ENCODE measurements at regions not wholly inside any gene's neighbourhood (a gene's known extent, or its start where the extent isn't known, plus 50 kb on each side); places are given as distances from the start of the nearest gene placed in this dataset.

DNA sequence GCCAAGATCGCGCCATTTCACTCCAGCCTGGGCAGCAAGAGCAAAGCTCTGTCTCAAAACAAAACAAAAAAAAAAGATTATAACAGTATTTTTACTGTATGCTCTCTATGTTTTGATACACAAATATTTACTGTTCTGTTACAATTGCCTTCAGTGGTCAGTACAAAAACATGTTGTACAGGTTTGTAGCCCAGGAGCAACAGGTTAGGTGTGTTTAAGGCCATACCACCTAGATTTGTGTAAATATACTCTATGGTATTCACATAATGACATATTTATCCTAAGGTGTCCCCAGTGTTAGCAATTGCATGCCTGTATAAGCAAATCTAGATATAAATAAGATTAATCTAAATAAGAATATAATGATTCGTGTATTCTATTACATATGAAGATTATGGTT, 625.0 kb downstream of the TMEM182 start:
- TF ChIP-seq, protein P1, sequence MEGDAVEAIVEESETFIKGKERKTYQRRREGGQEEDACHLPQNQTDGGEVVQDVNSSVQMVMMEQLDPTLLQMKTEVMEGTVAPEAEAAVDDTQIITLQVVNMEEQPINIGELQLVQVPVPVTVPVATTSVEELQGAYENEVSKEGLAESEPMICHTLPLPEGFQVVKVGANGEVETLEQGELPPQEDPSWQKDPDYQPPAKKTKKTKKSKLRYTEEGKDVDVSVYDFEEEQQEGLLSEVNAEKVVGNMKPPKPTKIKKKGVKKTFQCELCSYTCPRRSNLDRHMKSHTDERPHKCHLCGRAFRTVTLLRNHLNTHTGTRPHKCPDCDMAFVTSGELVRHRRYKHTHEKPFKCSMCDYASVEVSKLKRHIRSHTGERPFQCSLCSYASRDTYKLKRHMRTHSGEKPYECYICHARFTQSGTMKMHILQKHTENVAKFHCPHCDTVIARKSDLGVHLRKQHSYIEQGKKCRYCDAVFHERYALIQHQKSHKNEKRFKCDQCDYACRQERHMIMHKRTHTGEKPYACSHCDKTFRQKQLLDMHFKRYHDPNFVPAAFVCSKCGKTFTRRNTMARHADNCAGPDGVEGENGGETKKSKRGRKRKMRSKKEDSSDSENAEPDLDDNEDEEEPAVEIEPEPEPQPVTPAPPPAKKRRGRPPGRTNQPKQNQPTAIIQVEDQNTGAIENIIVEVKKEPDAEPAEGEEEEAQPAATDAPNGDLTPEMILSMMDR (IDR thresholded peaks at IDR 0.05; ENCODE audit: unreplicated experiment) = no peak
- H3K9me3 Mint-ChIP-seq (ENCODE audit: unreplicated experiment) = no peaks in the 10 kb centered on the region
- DNase-seq (ENCODE audit: unreplicated experiment) = no peak
- no peaks in the 10 kb centered on the region for H3K27me3 Mint-ChIP-seq (ENCODE audit: insufficient read depth, unreplicated experiment)
- H3K4me1 Mint-ChIP-seq (ENCODE audit: insufficient read depth, unreplicated experiment) = no peaks in the 10 kb centered on the region
- H3K36me3 Mint-ChIP-seq (ENCODE audit: insufficient read depth, unreplicated experiment) = no peaks in the 10 kb centered on the region
- ChIA-PET POLR2A (no interaction called here), CTCF (no interaction called here)
- no TSS peak for BruUV-seq (replicated peaks)
- no peak overlapping the region for H3K27ac Mint-ChIP-seq (ENCODE audit: low read depth, unreplicated experiment)
- no peak overlapping the region for H3K4me3 Mint-ChIP-seq (ENCODE audit: unreplicated experiment)
- intact Hi-C loops (cut with micrococcal nuclease) = no loop called here

- intact Hi-C loops (cut with micrococcal nuclease) = no loop called here
- Mint-ChIP-seq H3K27ac (ENCODE audit: low read depth, unreplicated experiment) (no peak overlapping the region), H3K27me3 (ENCODE audit: insufficient read depth, unreplicated experiment) (no peaks in the 10 kb centered on the region), H3K36me3 (ENCODE audit: insufficient read depth, unreplicated experiment) (no peaks in the 10 kb centered on the region), H3K9me3 (ENCODE audit: unreplicated experiment) (no peaks in the 10 kb centered on the region), H3K4me1 (ENCODE audit: insufficient read depth, unreplicated experiment) (no peaks in the 10 kb centered on the region), H3K4me3 (ENCODE audit: unreplicated experiment) (no peak overlapping the region)
- ChIA-PET POLR2A (interaction anchor here (0.7 kb wide), 1 partner anchor 491 kb away, joined by 3 read pairs; no protein-coding TSS in a partner anchor), CTCF (no interaction called here)
- TF ChIP-seq, protein P1 (IDR thresholded peaks at IDR 0.05; ENCODE audit: unreplicated experiment) = no peak
- DNase-seq (ENCODE audit: unreplicated experiment) = no peak
- BruUV-seq (replicated peaks) = no TSS peak
Observed at GRCh38 chr2:103387888-103388287, 626.1 kb downstream of the TMEM182 start.

- Mint-ChIP-seq H3K36me3 (ENCODE audit: insufficient read depth, unreplicated experiment) (peaks cover 6% of the 10 kb centered on the region), H3K27me3 (ENCODE audit: insufficient read depth, unreplicated experiment) (peaks cover 13% of the 10 kb centered on the region), H3K9me3 (ENCODE audit: unreplicated experiment) (no peaks in the 10 kb centered on the region), H3K4me1 (ENCODE audit: insufficient read depth, unreplicated experiment) (no peaks in the 10 kb centered on the region), H3K27ac (ENCODE audit: low read depth, unreplicated experiment) (no peak overlapping the region), H3K4me3 (ENCODE audit: unreplicated experiment) (no peak overlapping the region)
- no peak for DNase-seq (ENCODE audit: unreplicated experiment)
- no TSS peak for BruUV-seq (replicated peaks)
- TF ChIP-seq, protein P1 (IDR thresholded peaks at IDR 0.05; ENCODE audit: unreplicated experiment) = no peak
- ChIA-PET CTCF (no interaction called here), POLR2A (no interaction called here)
- intact Hi-C loops (cut with micrococcal nuclease) = no loop called here
Observed at GRCh38 chr2:103396152-103396551, 634.3 kb downstream of the TMEM182 start.

DNA sequence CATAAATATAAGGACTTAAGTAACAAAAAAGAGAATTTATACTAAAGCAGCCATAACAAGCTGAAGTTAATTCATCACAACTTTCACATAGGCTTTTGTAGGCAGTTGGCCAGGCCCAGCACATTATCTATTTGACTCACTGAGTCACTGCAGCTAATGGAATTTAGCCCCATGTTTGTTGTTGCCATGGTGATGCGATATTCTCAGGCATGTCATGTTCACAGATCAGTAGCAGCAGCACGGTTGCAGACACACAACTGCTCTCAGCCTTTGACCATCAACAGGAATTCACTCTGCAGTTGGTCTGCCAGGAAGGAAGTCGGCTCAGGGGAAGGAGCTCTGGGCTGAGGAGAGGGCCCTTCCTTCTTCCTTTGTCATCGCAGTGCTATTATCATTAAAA, 639.8 kb downstream of the TMEM182 start:
- POLR2A ChIA-PET = no interaction called here
- peak; percentile 14 for DNase-seq (ENCODE audit: unreplicated experiment)
- H3K4me1 Mint-ChIP-seq (ENCODE audit: insufficient read depth, unreplicated experiment) = peaks cover 5% of the 10 kb centered on the region
- H3K27me3 Mint-ChIP-seq (ENCODE audit: insufficient read depth, unreplicated experiment) = peaks cover 21% of the 10 kb centered on the region
- CTCF ChIA-PET = no interaction called here
- intact Hi-C loops (cut with micrococcal nuclease) = loop anchor here (5.0 kb wide), 1 partner anchor 36 kb away; no protein-coding TSS in a partner anchor
- BruUV-seq (replicated peaks) = no TSS peak
- TF ChIP-seq, protein P1 (IDR thresholded peaks at IDR 0.05; ENCODE audit: unreplicated experiment) = no peak
- H3K27ac Mint-ChIP-seq (ENCODE audit: low read depth, unreplicated experiment) = no peak overlapping the region
- H3K9me3 Mint-ChIP-seq (ENCODE audit: unreplicated experiment) = no peaks in the 10 kb centered on the region
- H3K4me3 Mint-ChIP-seq (ENCODE audit: unreplicated experiment) = no peak overlapping the region
- H3K36me3 Mint-ChIP-seq (ENCODE audit: insufficient read depth, unreplicated experiment) = no peaks in the 10 kb centered on the region

All from MCF 10A (cell line).